NCI-H524 (cell line): ENCODE measurements at regions not wholly inside any gene's neighbourhood (a gene's known extent, or its start where the extent isn't known, plus 50 kb on each side); places are given as distances from the start of the nearest gene placed in this dataset.
"Not testable (repeated sequence)": the region's sequence is repeated elsewhere in the genome, so short reads cannot be mapped to it uniquely, and the experiment has no call there.

ENCODE experiments used
- DNase-seq, 2 experiments: peaks; one replicate each; lab custom pipeline; 2025; lab: John Stamatoyannopoulos, UW

- DNase-seq, result no peak
Observed at GRCh38 chr7:145464287-145464686, 628.4 kb upstream of the TPK1 start.

- no peak for DNase-seq
Observed at GRCh38 chr7:145462463-145462862, 626.6 kb upstream of the TPK1 start.

GRCh38 chr7:145434811-145435210 lies 599.0 kb upstream of the TPK1 start:
- DNase-seq, result no peak

GRCh38 chr7:145431834-145432233 lies 596.0 kb upstream of the TPK1 start:
- DNase-seq, result no peak

- DNase-seq, result not testable (repeated sequence)
Observed at GRCh38 chr7:145418481-145418880, 582.6 kb upstream of the TPK1 start.

- no peak for DNase-seq
Observed at GRCh38 chr7:145411066-145411465, 575.2 kb upstream of the TPK1 start.

- DNase-seq, result no peak
Observed at GRCh38 chr7:145398758-145399157, 562.9 kb upstream of the TPK1 start.

- DNase-seq, result no peak
Observed at GRCh38 chr7:145394126-145394525, 558.3 kb upstream of the TPK1 start.

- DNase-seq, result no peak
Observed at GRCh38 chr7:145382762-145383161, 546.9 kb upstream of the TPK1 start.

- no peak for DNase-seq
Observed at GRCh38 chr7:145378197-145378596, 542.3 kb upstream of the TPK1 start.

- no peak for DNase-seq
Observed at GRCh38 chr7:145360511-145361100, 524.8 kb upstream of the TPK1 start.

- DNase-seq, result no peak
Observed at GRCh38 chr7:145350334-145350733, 514.5 kb upstream of the TPK1 start.

- not testable (repeated sequence) for DNase-seq
Observed at GRCh38 chr7:145349452-145349851, 513.6 kb upstream of the TPK1 start.

- DNase-seq, result no peak
Observed at GRCh38 chr7:145347271-145347670, 511.4 kb upstream of the TPK1 start.

GRCh38 chr7:145339319-145339718 lies 503.5 kb upstream of the TPK1 start:
- no peak for DNase-seq

- DNase-seq, result no peak
Observed at GRCh38 chr7:145331522-145331921, 495.7 kb upstream of the TPK1 start.

- DNase-seq, result no peak
Observed at GRCh38 chr7:145331076-145331475, 495.2 kb upstream of the TPK1 start.

- no peak for DNase-seq
Observed at GRCh38 chr7:145327646-145328045, 491.8 kb upstream of the TPK1 start.

- no peak for DNase-seq
Observed at GRCh38 chr7:145324081-145324480, 488.2 kb upstream of the TPK1 start.

- no peak for DNase-seq
Observed at GRCh38 chr7:145313551-145313950, 477.7 kb upstream of the TPK1 start.

GRCh38 chr7:145293754-145294153 lies 457.9 kb upstream of the TPK1 start:
- no peak for DNase-seq

GRCh38 chr7:145293228-145293701 lies 457.4 kb upstream of the TPK1 start:
- peak in 1 of 2 experiments; percentile 47 for DNase-seq

- DNase-seq, result no peak
Observed at GRCh38 chr7:145289384-145289783, 453.5 kb upstream of the TPK1 start.

- DNase-seq, result no peak
Observed at GRCh38 chr7:145276118-145276517, 440.3 kb upstream of the TPK1 start.
